HEK293 (cell line): ENCODE measurements at regions not wholly inside any gene's neighbourhood (a gene's known extent, or its start where the extent isn't known, plus 50 kb on each side); places are given as distances from the start of the nearest gene placed in this dataset.

ENCODE experiments used
- CTCF ChIA-PET: fragments of 350-600 bp; formaldehyde crosslinking; extraction: SDS; loops from one replicate; lab custom pipeline; 2021; ENCODE audit warnings: antibody characterized with exemption; lab: Yijun Ruan, JAX
- POLR2A ChIA-PET: fragments of 300-600 bp; formaldehyde crosslinking; extraction: SDS; loops from one replicate; lab custom pipeline; 2020; ENCODE audit warnings: antibody characterized with exemption, inconsistent platforms; lab: Yijun Ruan, JAX
- H3K27ac ChIP-seq: fragments of 200-500 bp; sonication (Bioruptor generic); 2 replicates; pipeline ENCODE4 v1.5.1; 2014; ENCODE audit warnings: low read depth, low read length, control low read depth, inconsistent platforms; ENCODE audit errors: extremely low read depth
- H3K36me3 ChIP-seq, 2 experiments: fragments of 200-500 bp in 1 of 2; sonication (Bioruptor generic) in 1 of 2; 1 replicate in 1 of 2; 2 replicates in 1 of 2; pipeline ENCODE4 v1.5.1; 2014 to 2017; ENCODE audit warnings: inconsistent platforms in 2 of 2, low read length in 2 of 2; ENCODE audit not compliant: control insufficient read depth in 2 of 2, insufficient read depth in 1 of 2
- H3K4me1 ChIP-seq: fragments of 200-500 bp; sonication (Bioruptor generic); 2 replicates; pipeline ENCODE4 v1.5.1; 2014; ENCODE audit warnings: mild to moderate bottlenecking, low read length, inconsistent platforms; ENCODE audit not compliant: control insufficient read depth, insufficient read depth
- H3K4me3 ChIP-seq: 2 replicates; pipeline ENCODE4 v1.5.1; 2011; ENCODE audit warnings: low read depth, mild to moderate bottlenecking, control low read depth, low read length, moderate library complexity
- H3K9me3 ChIP-seq: fragments of 200-500 bp; sonication (Bioruptor generic); 2 replicates; pipeline ENCODE4 v1.5.1; 2014; ENCODE audit warnings: low read depth, low read length, inconsistent platforms; ENCODE audit not compliant: control insufficient read depth, insufficient read depth
- ELK4 ChIP-seq: IDR thresholded peaks from 2 replicates; pipeline ENCODE4 v1.6.1; 2011; ENCODE audit warnings: mild to moderate bottlenecking, low read depth, low read length, borderline replicate concordance
- FEZF1 ChIP-seq: fragments of 450-650 bp; formaldehyde crosslinking; IDR thresholded peaks from 2 replicates; pipeline ENCODE4 v1.5.1; 2016; ENCODE audit warnings: missing biosample characterization, missing genetic modification characterization
- OSR2 ChIP-seq: fragments of 450-650 bp; formaldehyde crosslinking; IDR thresholded peaks from 2 replicates; pipeline ENCODE4 v1.5.1; 2016; ENCODE audit warnings: missing biosample characterization, missing genetic modification characterization
- SETDB1 ChIP-seq: IDR thresholded peaks from one replicate; pipeline ENCODE4 v1.6.1; 2017; ENCODE audit warnings: mild to moderate bottlenecking, low read length, moderate library complexity, mixed read lengths; ENCODE audit not compliant: insufficient read length
- ZBTB20 ChIP-seq: fragments of 450-650 bp; formaldehyde crosslinking; IDR thresholded peaks from 2 replicates; pipeline ENCODE4 v1.5.1; 2016; ENCODE audit warnings: missing biosample characterization, missing genetic modification characterization
- ZBTB21 ChIP-seq: fragments of 450-650 bp; formaldehyde crosslinking; IDR thresholded peaks from 2 replicates; pipeline ENCODE4 v1.5.1; 2017; ENCODE audit warnings: missing biosample characterization, missing genetic modification characterization
- ZBTB44 ChIP-seq: fragments of 450-650 bp; IDR thresholded peaks from 2 replicates; pipeline ENCODE4 v1.5.1; 2018; ENCODE audit warnings: missing biosample characterization, mild to moderate bottlenecking, missing genetic modification characterization
- ZFP41 ChIP-seq: fragments of 450-650 bp; formaldehyde crosslinking; IDR thresholded peaks from 2 replicates; pipeline ENCODE4 v1.5.1; 2016; ENCODE audit warnings: missing biosample characterization, missing genetic modification characterization, borderline replicate concordance
- ZNF10 ChIP-seq: fragments of 450-650 bp; formaldehyde crosslinking; IDR thresholded peaks from 2 replicates; pipeline ENCODE4 v1.5.1; 2017; ENCODE audit warnings: missing biosample characterization, missing genetic modification characterization
- ZNF157 ChIP-seq: fragments of 450-650 bp; formaldehyde crosslinking; IDR thresholded peaks from 2 replicates; pipeline ENCODE4 v1.5.1; 2016; ENCODE audit warnings: missing biosample characterization, missing genetic modification characterization
- ZNF223 ChIP-seq: fragments of 450-650 bp; formaldehyde crosslinking; IDR thresholded peaks from 2 replicates; pipeline ENCODE4 v1.5.1; 2016; ENCODE audit warnings: missing biosample characterization, missing genetic modification characterization
- ZNF24 ChIP-seq: fragments of 450-650 bp; formaldehyde crosslinking; IDR thresholded peaks from 2 replicates; pipeline ENCODE4 v1.5.1; 2016; ENCODE audit warnings: missing biosample characterization, missing genetic modification characterization
- ZNF391 ChIP-seq: fragments of 450-650 bp; formaldehyde crosslinking; IDR thresholded peaks from 2 replicates; pipeline ENCODE4 v1.5.1; 2016; ENCODE audit warnings: low read depth, missing biosample characterization, missing genetic modification characterization, borderline replicate concordance
- ZNF398 ChIP-seq: fragments of 450-650 bp; formaldehyde crosslinking; IDR thresholded peaks from 2 replicates; pipeline ENCODE4 v1.5.1; 2017; ENCODE audit warnings: missing biosample characterization, missing genetic modification characterization
- ZNF596 ChIP-seq: fragments of 450-650 bp; IDR thresholded peaks from 2 replicates; pipeline ENCODE4 v1.5.0; 2018; ENCODE audit warnings: missing biosample characterization, mild to moderate bottlenecking, missing genetic modification characterization, moderate library complexity
- ZNF629 ChIP-seq: fragments of 450-650 bp; formaldehyde crosslinking; IDR thresholded peaks from 2 replicates; pipeline ENCODE4 v1.5.1; 2017; ENCODE audit warnings: missing biosample characterization, missing genetic modification characterization
- ZNF654 ChIP-seq: fragments of 450-650 bp; formaldehyde crosslinking; IDR thresholded peaks from 2 replicates; pipeline ENCODE4 v1.5.1; 2016; ENCODE audit warnings: low read depth, missing biosample characterization, missing genetic modification characterization
- ZNF707 ChIP-seq: fragments of 450-650 bp; formaldehyde crosslinking; IDR thresholded peaks from 2 replicates; pipeline ENCODE4 v1.5.1; 2016; ENCODE audit warnings: missing biosample characterization, missing genetic modification characterization
- ZNF76 ChIP-seq: fragments of 450-650 bp; formaldehyde crosslinking; IDR thresholded peaks from 2 replicates; pipeline ENCODE4; 2016; ENCODE audit warnings: low read depth, missing biosample characterization, missing genetic modification characterization, borderline replicate concordance
- ZNF837 ChIP-seq: fragments of 450-650 bp; formaldehyde crosslinking; IDR thresholded peaks from 2 replicates; pipeline ENCODE4 v1.5.1; 2016; ENCODE audit warnings: missing biosample characterization, missing genetic modification characterization
- TF ChIP-seq, protein P1 (sequence below): fragments of 450-650 bp; formaldehyde crosslinking; IDR thresholded peaks from 2 replicates; pipeline ENCODE4; 2016; ENCODE audit warnings: missing biosample characterization, missing genetic modification characterization

- CTCF ChIA-PET, result interaction anchor here (0.5 to 1.4 kb wide), 6 partner anchors 8 to 688 kb away, joined by 3 to 5 read pairs (median 4); no protein-coding TSS in a partner anchor
- no peak overlapping the region for H3K27ac ChIP-seq
- TF ChIP-seq ZNF391 (tag by site-specific recombination), result peak; percentile 71; the same call in 1 of the 2 replicates
- TF ChIP-seq OSR2 (tag by site-specific recombination), result no peak
- TF ChIP-seq ZNF654 (tag by site-specific recombination), result peak; percentile 46
- TF ChIP-seq, all 188 proteins: peak for 2
- Histone ChIP-seq H3K36me3 (no peaks in the 10 kb centered on the region), H3K4me3 (no peak overlapping the region), H3K9me3 (no peaks in the 10 kb centered on the region), H3K4me1 (no peaks in the 10 kb centered on the region)
- POLR2A ChIA-PET, result no interaction called here
Measured at GRCh38 chr12:128069359-128069997, 197.5 kb upstream of the TMEM132C start.

- no peak overlapping the region for H3K4me3 ChIP-seq
- POLR2A ChIA-PET, result no interaction called here
- TF ChIP-seq ZNF707 (tag by site-specific recombination) (no peak), ZFP41 (tag by site-specific recombination) (no peak), FEZF1 (no peak), ZBTB21 (tag by site-specific recombination) (no peak), ZNF223 (tag by site-specific recombination) (no peak), ELK4 (no peak), ZNF76 (no peak), ZNF157 (no peak), ZNF596 (tag by site-specific recombination) (no peak), ZNF24 (no peak)
- TF ChIP-seq, protein P1, sequence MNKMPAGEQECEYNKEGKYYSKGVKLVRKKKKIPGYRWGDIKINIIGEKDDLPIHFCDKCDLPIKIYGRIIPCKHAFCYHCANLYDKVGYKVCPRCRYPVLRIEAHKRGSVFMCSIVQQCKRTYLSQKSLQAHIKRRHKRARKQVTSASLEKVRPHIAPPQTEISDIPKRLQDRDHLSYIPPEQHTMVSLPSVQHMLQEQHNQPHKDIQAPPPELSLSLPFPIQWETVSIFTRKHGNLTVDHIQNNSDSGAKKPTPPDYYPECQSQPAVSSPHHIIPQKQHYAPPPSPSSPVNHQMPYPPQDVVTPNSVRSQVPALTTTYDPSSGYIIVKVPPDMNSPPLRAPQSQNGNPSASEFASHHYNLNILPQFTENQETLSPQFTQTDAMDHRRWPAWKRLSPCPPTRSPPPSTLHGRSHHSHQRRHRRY, result no peak
- TF ChIP-seq, all 188 proteins: peak for 0
- no peaks in the 10 kb centered on the region for H3K4me1 ChIP-seq
- no peak overlapping the region for H3K27ac ChIP-seq
- H3K9me3 ChIP-seq, result no peaks in the 10 kb centered on the region
- CTCF ChIA-PET, result no interaction called here
- no peaks in the 10 kb centered on the region for H3K36me3 ChIP-seq
Measured at GRCh38 chr12:128073937-128074336, 193.0 kb upstream of the TMEM132C start.

GRCh38 chr12:128075332-128075731 lies 191.6 kb upstream of the TMEM132C start:
- CTCF ChIA-PET, result no interaction called here
- Histone ChIP-seq H3K27ac (no peak overlapping the region), H3K4me1 (no peaks in the 10 kb centered on the region), H3K36me3 (no peaks in the 10 kb centered on the region), H3K4me3 (no peak overlapping the region), H3K9me3 (no peaks in the 10 kb centered on the region)
- POLR2A ChIA-PET, result no interaction called here
- TF ChIP-seq ZNF398 (tag by site-specific recombination) (no peak), ZNF10 (tag by site-specific recombination) (no peak), ZNF629 (tag by site-specific recombination) (no peak), SETDB1 (no peak), ZBTB44 (no peak), ZBTB20 (tag by site-specific recombination) (no peak), ZNF837 (tag by site-specific recombination) (no peak), ZNF391 (tag by site-specific recombination) (no peak)
